DMS114 treated with DMSO at 0.1 percent for 48 hours (cell line): ENCODE measurements at regions not wholly inside any gene's neighbourhood (a gene's known extent, or its start where the extent isn't known, plus 50 kb on each side); places are given as distances from the start of the nearest gene placed in this dataset.
"Not testable (repeated sequence)": the region's sequence is repeated elsewhere in the genome, so short reads cannot be mapped to it uniquely, and the experiment has no call there.

Experiments used
- DNase-seq: peaks from one replicate; lab custom pipeline; 2025; ENCODE audit not compliant: unreplicated experiment; lab: John Stamatoyannopoulos, UW

- no peak for DNase-seq
Measured at GRCh38 chr1:29569971-29570634, 333.8 kb downstream of the PTPRU start.

DNA sequence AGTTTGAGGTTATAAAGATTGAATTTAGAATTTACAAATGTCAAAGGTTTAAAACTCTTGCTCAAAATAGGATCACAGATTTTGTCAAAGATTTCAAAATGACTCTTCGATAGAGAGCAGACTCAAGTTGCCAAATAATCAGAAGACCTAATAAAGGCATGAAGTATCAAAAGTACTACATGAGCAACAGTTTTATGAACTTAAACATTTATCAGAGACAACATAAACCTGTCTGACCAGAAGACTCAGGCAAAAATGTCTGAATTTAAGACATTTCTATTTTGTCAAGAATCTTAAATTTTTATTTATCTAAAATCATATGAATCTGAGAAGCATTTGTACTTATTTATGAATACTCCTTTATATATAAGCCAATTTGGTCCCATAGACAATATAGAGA is 330.9 kb downstream of the PTPRU start:
- DNase-seq = no peak

DNA sequence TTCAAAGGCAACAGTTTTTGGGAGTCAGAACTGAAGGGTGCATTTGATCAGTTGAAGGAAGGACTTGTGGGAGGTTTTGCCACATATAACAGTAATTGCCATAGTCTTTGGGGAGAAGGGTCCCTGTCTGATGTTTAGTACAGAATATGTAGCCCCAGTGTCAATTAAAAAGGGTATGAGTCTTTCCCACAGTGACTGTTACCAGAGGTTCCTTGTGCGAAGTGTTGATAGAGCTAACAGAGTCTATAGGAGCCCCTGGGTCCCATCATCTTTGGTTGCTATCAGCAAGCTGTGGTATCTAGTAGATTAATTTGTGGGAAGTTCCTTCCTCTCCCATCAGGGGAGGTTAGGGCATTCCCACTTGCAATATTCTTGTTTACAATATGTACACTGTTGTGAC is 329.2 kb downstream of the PTPRU start:
- DNase-seq = no peak

DNA sequence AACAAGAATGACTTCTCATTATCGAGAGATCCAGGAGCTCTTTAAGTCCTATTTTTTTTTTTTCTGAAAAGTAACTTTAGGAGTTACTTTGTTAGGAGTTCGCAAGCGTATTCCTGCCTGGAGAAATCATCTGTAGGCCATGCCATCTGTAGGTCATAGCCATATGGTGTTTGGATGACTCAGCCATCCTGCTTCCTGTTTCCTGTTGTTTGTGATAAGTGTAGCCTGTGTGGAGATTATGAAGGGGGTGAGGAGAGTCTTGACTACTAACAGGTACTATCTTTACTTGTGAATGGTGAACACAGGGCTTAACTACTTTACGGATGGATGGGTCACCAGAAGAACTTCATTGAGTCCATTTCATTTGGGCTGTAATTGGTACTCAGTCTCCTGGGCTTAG is 327.2 kb downstream of the PTPRU start:
- DNase-seq = no peak

- DNase-seq = no peak
Measured at GRCh38 chr1:29563092-29563491, 326.8 kb downstream of the PTPRU start.

- DNase-seq = no peak
Measured at GRCh38 chr1:29559056-29559455, 322.7 kb downstream of the PTPRU start.

DNA sequence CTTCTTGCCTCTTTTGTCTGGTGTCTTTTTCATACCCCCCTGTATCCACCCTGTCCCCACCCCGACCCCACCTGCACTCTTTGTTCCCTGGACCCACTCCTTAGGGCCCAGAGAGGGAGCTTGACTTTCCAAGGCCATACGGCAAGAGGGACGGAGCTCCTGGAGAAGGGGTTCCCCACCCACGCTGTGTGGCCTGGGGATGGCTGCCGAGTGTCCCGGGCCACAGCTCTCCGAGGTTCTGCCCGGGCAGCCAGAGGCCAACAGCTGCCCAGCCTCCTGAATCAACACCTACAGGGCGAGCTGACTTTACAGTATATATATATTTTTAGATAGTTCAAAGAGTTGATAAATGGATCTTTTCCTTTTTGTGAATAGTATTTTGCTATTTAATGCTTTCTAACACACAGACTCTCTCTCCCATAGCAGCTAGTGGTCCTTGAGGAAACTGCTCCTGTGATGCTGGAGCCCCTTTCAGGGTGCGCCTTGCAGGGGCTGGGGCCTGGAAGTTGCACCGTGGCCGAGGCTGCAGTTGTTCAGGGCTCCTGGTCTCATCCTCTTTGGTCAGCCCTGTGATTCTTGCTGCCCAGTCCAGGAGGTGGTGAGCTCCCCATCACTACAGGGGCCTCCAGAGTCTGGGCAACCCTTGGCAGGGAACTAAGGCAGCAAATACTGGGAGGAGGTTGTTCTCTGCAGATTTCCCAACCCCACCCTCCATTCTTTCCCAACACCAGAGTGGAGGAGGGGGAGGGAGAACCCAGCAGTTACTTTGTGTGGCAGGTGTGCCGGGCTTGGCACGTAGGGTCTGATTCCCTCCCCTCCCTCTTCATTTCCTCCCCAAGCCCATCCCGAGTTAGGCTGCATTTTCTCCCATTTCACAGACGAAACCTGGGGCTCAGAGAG is 321.6 kb downstream of the PTPRU start:
- no peak for DNase-seq

- DNase-seq = no peak
Measured at GRCh38 chr1:29557066-29557465, 320.7 kb downstream of the PTPRU start.

GRCh38 chr1:29556657-29557056 is 320.3 kb downstream of the PTPRU start:
- DNase-seq = no peak

GRCh38 chr1:29555043-29555620 is 318.8 kb downstream of the PTPRU start:
- no peak for DNase-seq

DNA sequence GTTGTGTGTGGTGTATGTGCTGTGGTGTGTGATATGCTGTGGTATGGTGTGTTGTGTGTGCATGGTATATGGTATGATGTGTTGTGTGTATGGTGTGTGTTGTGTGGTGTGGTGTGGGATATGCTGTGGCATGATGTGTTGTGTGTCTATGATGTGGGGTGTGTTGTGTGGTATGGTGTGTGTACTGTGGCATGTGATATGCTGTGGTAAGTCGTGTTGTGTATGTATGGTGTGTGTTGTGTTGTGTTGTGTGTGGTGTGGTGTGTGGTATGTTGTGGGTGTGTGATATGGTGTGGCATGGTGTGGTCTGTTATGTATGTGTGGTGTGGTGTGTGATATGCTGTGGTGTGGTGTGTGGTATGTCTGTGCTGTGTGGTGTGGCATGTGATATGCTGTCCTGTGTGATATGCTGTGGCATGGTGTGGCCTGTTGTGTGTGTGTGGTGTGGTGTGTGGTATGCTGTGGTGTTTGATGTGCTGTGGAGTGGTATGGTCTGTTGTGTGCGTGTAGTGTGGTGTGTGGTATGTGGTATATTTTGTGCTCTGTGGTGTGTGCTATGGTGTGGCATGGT is 318.0 kb downstream of the PTPRU start:
- DNase-seq = no peak

DNA sequence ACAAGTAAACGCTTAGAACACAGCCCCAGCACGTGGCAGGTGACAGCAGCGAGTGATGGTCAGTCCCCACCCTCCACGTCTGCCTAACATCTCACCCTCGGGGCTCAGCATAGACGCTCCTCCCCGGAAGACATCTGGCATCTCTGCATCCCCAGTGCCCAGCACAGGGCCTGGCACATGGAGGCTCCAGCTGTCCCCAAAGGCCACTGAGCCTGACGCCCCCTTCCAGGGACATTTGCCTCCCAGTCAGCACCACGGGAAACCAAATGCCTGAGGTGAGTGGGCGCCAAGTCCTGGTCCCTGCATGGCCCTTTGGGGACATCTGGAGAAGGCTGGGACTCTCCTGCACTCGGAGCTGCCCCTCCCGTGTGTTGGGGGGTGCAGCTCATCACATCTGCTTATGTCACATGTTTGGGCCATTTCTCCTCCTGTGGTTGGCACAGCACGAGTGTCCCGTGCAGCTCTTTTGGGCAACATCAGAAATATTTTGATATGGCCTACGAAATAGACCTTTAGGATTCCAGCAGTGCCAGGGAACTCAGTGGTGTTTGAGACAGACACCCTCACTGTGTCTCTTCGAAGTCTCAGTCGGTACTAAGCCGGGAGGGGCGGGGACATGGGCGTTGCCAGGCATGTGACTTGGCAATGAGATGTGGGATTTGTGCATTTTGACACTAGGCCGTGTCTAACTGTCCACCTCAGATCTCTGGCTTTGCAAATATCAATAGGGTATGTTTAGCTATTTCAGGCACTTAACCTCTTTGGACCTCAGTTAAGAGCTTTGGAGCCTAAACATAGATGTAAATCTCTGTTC is 315.0 kb downstream of the PTPRU start:
- DNase-seq = no peak

GRCh38 chr1:29550119-29550841 is 314.0 kb downstream of the PTPRU start:
- DNase-seq = no peak

- not testable (repeated sequence) for DNase-seq
Measured at GRCh38 chr1:29549728-29550118, 313.4 kb downstream of the PTPRU start.

- no peak for DNase-seq
Measured at GRCh38 chr1:29549001-29549400, 312.7 kb downstream of the PTPRU start.

- DNase-seq = no peak
Measured at GRCh38 chr1:29548091-29548490, 311.8 kb downstream of the PTPRU start.

GRCh38 chr1:29547300-29547699 is 311.0 kb downstream of the PTPRU start:
- no peak for DNase-seq

DNA sequence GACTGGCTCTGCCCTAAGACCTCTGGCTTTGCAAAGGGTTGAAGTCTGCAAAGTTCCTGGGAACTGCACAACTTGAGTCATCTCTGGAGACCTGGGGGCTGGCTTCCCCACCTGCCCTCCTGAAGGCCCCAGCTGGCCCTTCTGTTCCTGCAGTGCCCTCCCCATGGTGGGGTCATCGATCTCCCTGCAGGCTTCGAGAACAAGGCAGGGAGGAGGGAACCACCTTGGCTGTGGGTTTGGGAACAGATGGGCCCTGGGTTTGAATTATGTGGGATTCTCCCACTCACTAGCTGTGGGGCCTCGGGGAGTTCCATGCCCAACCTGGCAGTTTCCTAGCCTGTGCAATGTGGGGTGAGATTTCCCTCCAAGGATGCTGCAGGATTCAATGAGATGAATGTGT is 310.2 kb downstream of the PTPRU start:
- DNase-seq = no peak

DNA sequence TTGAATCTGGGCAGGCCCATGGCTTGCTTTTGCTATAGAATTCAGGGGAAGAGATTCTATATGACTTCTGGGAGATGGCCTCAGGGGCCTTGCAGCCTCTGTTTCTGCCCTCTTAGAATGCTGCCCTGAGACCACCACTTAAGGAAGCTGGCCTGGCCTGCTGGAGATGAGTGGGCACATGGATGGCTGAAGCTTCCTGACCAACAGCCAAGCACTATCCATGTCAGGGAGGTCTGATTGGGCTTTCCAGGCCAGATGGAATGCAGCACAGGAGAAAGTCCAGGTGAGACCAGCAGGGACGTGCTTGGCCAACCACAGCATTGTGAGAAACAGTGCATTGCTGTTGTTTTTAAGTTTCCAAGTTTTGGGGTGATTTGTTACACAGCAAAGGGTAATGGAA is 308.1 kb downstream of the PTPRU start:
- DNase-seq = no peak

GRCh38 chr1:29543586-29543985 is 307.3 kb downstream of the PTPRU start:
- no peak for DNase-seq
